ENCODE measurements at regions not wholly inside any gene's neighbourhood (a gene's known extent, or its start where the extent isn't known, plus 50 kb on each side); places are given as distances from the start of the nearest gene placed in this dataset.

- no peak for ATAC-seq (ENCODE audit: insufficient read depth, low read depth)
- DNase-seq: peak; percentile 5
These were observed 1317.5 kb downstream of the CDY2B start for GRCh38 chrY:16562491-16562890.

GRCh38 chrY:16522021-16522420 is 1358.0 kb downstream of the CDY2B start:
- no peak overlapping the region for H3K9ac ChIP-seq (ENCODE audit: low read depth, low read length)
- H3K4me3 ChIP-seq (ENCODE audit: low read depth in 1 of 2, low read length in 2 of 2): no peak overlapping the region
- ATAC-seq (ENCODE audit: insufficient read depth, low read depth) (no peak), DNase-seq (no peak)
- H3K27me3 ChIP-seq (ENCODE audit: insufficient read depth, low read length, poor library complexity): no peaks in the 10 kb centered on the region
- H3K36me3 ChIP-seq (ENCODE audit: insufficient read depth, low read length): no peaks in the 10 kb centered on the region
- H3K79me2 ChIP-seq (ENCODE audit: insufficient read depth, low read length): no peaks in the 10 kb centered on the region
- H2AFZ ChIP-seq (ENCODE audit: low read depth, low read length): no peak overlapping the region
- TF ChIP-seq CTCF (IDR thresholded peaks at IDR 0.05; ENCODE audit: borderline replicate concordance, extremely low read depth, low read length, poor library complexity, severe bottlenecking) (no peak), EZH2 (IDR thresholded peaks at IDR 0.05; ENCODE audit: borderline replicate concordance, low read depth, low read length, severe bottlenecking) (no peak)
- H3K27ac ChIP-seq (ENCODE audit: low read length): no peak overlapping the region
- no peaks in the 10 kb centered on the region for H3K4me1 ChIP-seq (ENCODE audit: insufficient read depth, low read length)
- no peaks in the 10 kb centered on the region for H4K20me1 ChIP-seq (ENCODE audit: insufficient read depth, low read length)
- no peaks in the 10 kb centered on the region for H3K9me3 ChIP-seq (ENCODE audit: insufficient read depth, low read length, severe bottlenecking)
- no peak overlapping the region for H3K4me2 ChIP-seq (ENCODE audit: insufficient read depth, low read length)

More at GRCh38 chrY:16562491-16562890, 1317.5 kb downstream of the CDY2B start:
- Histone ChIP-seq H2AFZ (ENCODE audit: low read depth, low read length) (no peak overlapping the region), H3K27me3 (ENCODE audit: insufficient read depth, low read length, poor library complexity) (no peaks in the 10 kb centered on the region), H3K4me3 (ENCODE audit: low read depth in 1 of 2, low read length in 2 of 2) (no peak overlapping the region), H3K4me1 (ENCODE audit: insufficient read depth, low read length) (no peaks in the 10 kb centered on the region), H3K36me3 (ENCODE audit: insufficient read depth, low read length) (no peaks in the 10 kb centered on the region), H4K20me1 (ENCODE audit: insufficient read depth, low read length) (no peaks in the 10 kb centered on the region), H3K79me2 (ENCODE audit: insufficient read depth, low read length) (no peaks in the 10 kb centered on the region), H3K27ac (ENCODE audit: low read length) (no peak overlapping the region), H3K4me2 (ENCODE audit: insufficient read depth, low read length) (no peak overlapping the region), H3K9me3 (ENCODE audit: insufficient read depth, low read length, severe bottlenecking) (no peaks in the 10 kb centered on the region), H3K9ac (ENCODE audit: low read depth, low read length) (no peak overlapping the region)
- TF ChIP-seq EZH2 (IDR thresholded peaks at IDR 0.05; ENCODE audit: borderline replicate concordance, low read depth, low read length, severe bottlenecking) (no peak), CTCF (IDR thresholded peaks at IDR 0.05; ENCODE audit: borderline replicate concordance, extremely low read depth, low read length, poor library complexity, severe bottlenecking) (peak; percentile 36)

GRCh38 chrY:16502733-16503214 is 1377.2 kb downstream of the CDY2B start:
- Histone ChIP-seq H4K20me1 (ENCODE audit: insufficient read depth, low read length) (no peaks in the 10 kb centered on the region), H3K9me3 (ENCODE audit: insufficient read depth, low read length, severe bottlenecking) (no peaks in the 10 kb centered on the region), H3K4me1 (ENCODE audit: insufficient read depth, low read length) (no peaks in the 10 kb centered on the region), H3K79me2 (ENCODE audit: insufficient read depth, low read length) (no peaks in the 10 kb centered on the region), H3K4me3 (ENCODE audit: low read depth in 1 of 2, low read length in 2 of 2) (no peak overlapping the region), H3K9ac (ENCODE audit: low read depth, low read length) (no peak overlapping the region), H3K27me3 (ENCODE audit: insufficient read depth, low read length, poor library complexity) (no peaks in the 10 kb centered on the region), H3K4me2 (ENCODE audit: insufficient read depth, low read length) (no peak overlapping the region), H3K36me3 (ENCODE audit: insufficient read depth, low read length) (no peaks in the 10 kb centered on the region), H2AFZ (ENCODE audit: low read depth, low read length) (no peak overlapping the region), H3K27ac (ENCODE audit: low read length) (no peak overlapping the region)
- no peak for TF ChIP-seq EZH2 (IDR thresholded peaks at IDR 0.05; ENCODE audit: borderline replicate concordance, low read depth, low read length, severe bottlenecking)
- no peak for TF ChIP-seq CTCF (IDR thresholded peaks at IDR 0.05; ENCODE audit: borderline replicate concordance, extremely low read depth, low read length, poor library complexity, severe bottlenecking)
- ATAC-seq (ENCODE audit: insufficient read depth, low read depth): no peak
- no peak for DNase-seq

- H3K9ac ChIP-seq (ENCODE audit: low read depth, low read length): no peak overlapping the region
- no peaks in the 10 kb centered on the region for H3K9me3 ChIP-seq (ENCODE audit: insufficient read depth, low read length, severe bottlenecking)
- H4K20me1 ChIP-seq (ENCODE audit: insufficient read depth, low read length): no peaks in the 10 kb centered on the region
- TF ChIP-seq EZH2 (IDR thresholded peaks at IDR 0.05; ENCODE audit: borderline replicate concordance, low read depth, low read length, severe bottlenecking): no peak
- TF ChIP-seq CTCF (IDR thresholded peaks at IDR 0.05; ENCODE audit: borderline replicate concordance, extremely low read depth, low read length, poor library complexity, severe bottlenecking): no peak
- H3K4me1 ChIP-seq (ENCODE audit: insufficient read depth, low read length): no peaks in the 10 kb centered on the region
- no peaks in the 10 kb centered on the region for H3K79me2 ChIP-seq (ENCODE audit: insufficient read depth, low read length)
- ATAC-seq (ENCODE audit: insufficient read depth, low read depth) (no peak), DNase-seq (no peak)
- H3K36me3 ChIP-seq (ENCODE audit: insufficient read depth, low read length): no peaks in the 10 kb centered on the region
- H3K27ac ChIP-seq (ENCODE audit: low read length): no peak overlapping the region
- no peak overlapping the region for H2AFZ ChIP-seq (ENCODE audit: low read depth, low read length)
- no peaks in the 10 kb centered on the region for H3K27me3 ChIP-seq (ENCODE audit: insufficient read depth, low read length, poor library complexity)
- H3K4me2 ChIP-seq (ENCODE audit: insufficient read depth, low read length): no peak overlapping the region
- H3K4me3 ChIP-seq (ENCODE audit: low read depth in 1 of 2, low read length in 2 of 2): no peak overlapping the region
These were observed 1389.3 kb downstream of the CDY2B start for GRCh38 chrY:16490706-16491105.
